Epidermal melanocyte (primary cell): ENCODE measurements at regions not wholly inside any gene's neighbourhood (a gene's known extent, or its start where the extent isn't known, plus 50 kb on each side); places are given as distances from the start of the nearest gene placed in this dataset.
"Not testable (repeated sequence)": the region's sequence is repeated elsewhere in the genome, so short reads cannot be mapped to it uniquely, and the experiment has no call there.

Experiments used
- DNase-seq: peaks from one replicate; pipeline ENCODE4 v3.0.0; 2011; ENCODE audit warnings: low spot score; ENCODE audit not compliant: insufficient read length

- DNase-seq = no peak
These were observed 99.1 kb upstream of the MTHFD1L start for GRCh38 chr6:150766201-150766997.

- no peak for DNase-seq
These were observed 98.3 kb upstream of the MTHFD1L start for GRCh38 chr6:150767161-150767560.

GRCh38 chr6:150767571-150768018 is 97.9 kb upstream of the MTHFD1L start:
- DNase-seq = no peak

- DNase-seq = no peak
These were observed 94.9 kb upstream of the MTHFD1L start for GRCh38 chr6:150770637-150771036.

GRCh38 chr6:150773969-150774368 is 91.5 kb upstream of the MTHFD1L start:
- DNase-seq = no peak

- no peak for DNase-seq
These were observed 89.9 kb upstream of the MTHFD1L start for GRCh38 chr6:150775415-150776203.

- DNase-seq = no peak
These were observed 87.8 kb upstream of the MTHFD1L start for GRCh38 chr6:150777736-150778135.

GRCh38 chr6:150783813-150784212 is 81.7 kb upstream of the MTHFD1L start:
- DNase-seq = no peak

GRCh38 chr6:150787429-150787828 is 78.1 kb upstream of the MTHFD1L start:
- DNase-seq = no peak

GRCh38 chr6:150788089-150788488 is 77.4 kb upstream of the MTHFD1L start:
- DNase-seq = no peak

- not testable (repeated sequence) for DNase-seq
These were observed 75.6 kb upstream of the MTHFD1L start for GRCh38 chr6:150789906-150790305.

- DNase-seq = no peak
These were observed 73.8 kb upstream of the MTHFD1L start for GRCh38 chr6:150791717-150792116.

GRCh38 chr6:150797949-150798348 is 67.6 kb upstream of the MTHFD1L start:
- DNase-seq = no peak

GRCh38 chr6:150799276-150799805 is 66.2 kb upstream of the MTHFD1L start:
- no peak for DNase-seq

- no peak for DNase-seq
These were observed 64.7 kb upstream of the MTHFD1L start for GRCh38 chr6:150800674-150801314.

- DNase-seq = no peak
These were observed 58.7 kb upstream of the MTHFD1L start for GRCh38 chr6:150806790-150807189.

GRCh38 chr6:150813319-150813992 is 52.0 kb upstream of the MTHFD1L start:
- no peak for DNase-seq

- no peak for DNase-seq
These were observed 51.5 kb upstream of the MTHFD1L start for GRCh38 chr6:150813993-150814359.
